ENCODE measurements at regions not wholly inside any gene's neighbourhood (a gene's known extent, or its start where the extent isn't known, plus 50 kb on each side); places are given as distances from the start of the nearest gene placed in this dataset.
A peak's percentile ranks its signal among the peaks of the same experiment; 100 is the strongest.

DNA sequence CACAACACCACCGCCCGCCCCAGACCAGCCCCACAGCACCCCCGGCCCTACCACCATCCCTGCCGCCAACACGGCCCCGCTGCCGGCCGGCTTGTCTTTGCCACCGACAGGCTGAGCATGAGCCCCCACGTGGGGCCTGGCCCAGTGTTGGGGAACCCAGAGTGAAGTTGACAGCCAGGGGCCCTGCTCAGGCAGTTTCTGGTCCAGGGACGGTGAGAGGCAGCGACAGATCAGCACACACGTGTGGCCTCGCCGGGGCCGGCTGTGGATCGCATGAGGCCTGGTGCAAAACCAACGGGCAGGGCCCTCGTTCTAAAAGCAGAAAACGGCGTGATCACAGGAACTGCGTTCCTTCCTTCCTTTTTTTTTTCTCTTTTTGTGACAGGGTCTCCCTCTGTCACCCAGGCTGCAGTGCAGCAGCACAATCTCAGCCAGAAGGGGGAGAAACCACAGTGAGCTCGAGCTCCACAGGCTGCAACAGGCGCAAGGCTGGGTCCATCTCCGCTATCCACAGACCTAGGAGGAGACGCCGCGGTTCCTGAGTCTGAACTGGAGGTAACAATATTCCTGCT is 50.5 kb upstream of the FBRSL1 start:
- Mint-ChIP-seq H3K9me3 (no peaks in the 10 kb centered on the region), H3K4me1 (peaks cover 34 to 36% of the 10 kb centered on the region in 2 donors), H3K27me3 (ENCODE audit: low read depth in 3 of 3) (peaks cover 2 to 3% (median 2%) of the 10 kb centered on the region in 3 donors), H3K4me3 (peak overlapping the region in 1 of 5 donors; percentile 58), H3K36me3 (no peaks in the 10 kb centered on the region), H3K27ac (peak overlapping the region in 3 of 6 donors; percentile 16 to 67 (median 46))
- peak; percentile 17 to 30 (median 29) for DNase-seq

GRCh38 chr12:132438726-132439125 is 51.2 kb upstream of the FBRSL1 start:
- Mint-ChIP-seq H3K36me3 (no peaks in the 10 kb centered on the region), H3K4me1 (peaks cover 29% of the 10 kb centered on the region in 2 donors), H3K4me3 (no peak overlapping the region), H3K9me3 (no peaks in the 10 kb centered on the region), H3K27ac (no peak overlapping the region), H3K27me3 (ENCODE audit: low read depth in 3 of 3) (peaks cover 2 to 3% (median 2%) of the 10 kb centered on the region in 3 donors)
- no peak for DNase-seq

GRCh38 chr12:132437943-132438700 is 51.8 kb upstream of the FBRSL1 start:
- Mint-ChIP-seq H3K36me3 (no peaks in the 10 kb centered on the region), H3K9me3 (no peaks in the 10 kb centered on the region), H3K27ac (no peak overlapping the region), H3K4me3 (peak overlapping the region in 2 of 5 donors; percentile 10 to 49), H3K27me3 (ENCODE audit: low read depth in 3 of 3) (peaks cover 2 to 5% (median 3%) of the 10 kb centered on the region in 3 donors), H3K4me1 (peaks cover 23% of the 10 kb centered on the region in 2 donors)
- no peak for DNase-seq

DNA sequence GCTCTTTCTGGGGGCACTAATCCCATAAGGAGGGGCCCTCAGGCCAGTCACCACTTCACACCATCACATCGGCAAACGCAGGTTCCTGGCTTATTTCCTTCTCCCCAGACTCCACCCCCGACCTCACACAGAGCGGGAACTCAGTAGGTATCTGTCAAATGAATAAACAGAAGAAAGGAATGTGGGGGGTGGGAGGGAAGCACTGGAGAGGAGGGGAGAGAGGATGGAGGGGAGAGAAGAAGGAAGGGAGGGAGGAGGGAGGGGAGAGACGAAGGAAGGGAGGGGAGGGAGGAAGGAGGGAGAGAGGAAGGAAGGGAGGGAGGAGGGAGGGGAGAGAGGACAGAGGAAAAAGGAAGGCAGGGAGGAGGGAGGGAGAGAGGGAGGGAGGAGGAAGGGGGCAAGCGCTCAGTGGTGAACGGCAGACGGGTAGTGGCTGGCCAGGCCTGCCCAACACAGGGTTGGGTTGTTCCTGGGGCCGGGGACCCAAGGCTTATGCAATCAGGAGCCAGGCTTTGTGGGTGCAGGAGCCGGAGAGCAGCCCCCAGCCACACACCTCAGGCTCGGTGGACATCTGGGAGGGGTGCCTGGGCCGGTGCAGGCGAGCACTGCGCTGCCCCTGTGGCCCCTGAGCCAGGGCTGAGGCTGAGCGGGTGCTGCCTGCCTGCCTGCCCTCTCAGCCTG is 52.6 kb upstream of the FBRSL1 start:
- H3K36me3 Mint-ChIP-seq = no peaks in the 10 kb centered on the region
- H3K27ac Mint-ChIP-seq = no peak overlapping the region
- H3K4me1 Mint-ChIP-seq = peaks cover 22 to 23% of the 10 kb centered on the region in 2 donors
- no peak for DNase-seq
- H3K4me3 Mint-ChIP-seq = peak overlapping the region in 2 of 5 donors; percentile 10 to 39
- H3K9me3 Mint-ChIP-seq = no peaks in the 10 kb centered on the region
- H3K27me3 Mint-ChIP-seq (ENCODE audit: low read depth in 3 of 3) = peaks cover 2 to 6% (median 3%) of the 10 kb centered on the region in 3 donors

DNA sequence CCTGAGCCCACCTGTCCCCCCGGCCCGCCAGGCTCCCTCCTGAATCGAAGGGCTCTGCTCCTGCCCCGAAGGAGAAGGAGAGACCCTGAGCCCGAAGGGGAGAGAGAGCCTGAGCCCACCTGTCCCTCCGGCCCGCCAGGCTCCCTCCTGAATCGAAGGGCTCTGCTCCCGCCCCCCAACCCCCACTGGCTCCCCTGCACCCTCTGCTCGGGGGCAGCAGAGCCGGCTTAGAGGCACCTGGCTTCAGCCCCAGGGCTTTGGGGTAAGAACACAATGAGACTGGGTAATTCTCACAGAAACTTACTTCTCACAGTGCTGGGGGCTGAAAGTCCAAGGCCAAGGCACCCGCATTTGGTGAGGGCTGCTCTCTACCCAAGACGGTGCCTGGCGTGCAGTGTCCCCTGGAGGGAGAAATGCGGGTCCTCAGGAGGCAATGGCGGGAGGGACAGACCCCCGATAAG is 53.1 kb upstream of the FBRSL1 start:
- H3K9me3 Mint-ChIP-seq = no peaks in the 10 kb centered on the region
- H3K4me1 Mint-ChIP-seq = peaks cover 22 to 23% of the 10 kb centered on the region in 2 donors
- H3K4me3 Mint-ChIP-seq = peak overlapping the region in 1 of 5 donors; percentile 39
- H3K36me3 Mint-ChIP-seq = no peaks in the 10 kb centered on the region
- DNase-seq = no peak
- peaks cover 3 to 8% (median 4%) of the 10 kb centered on the region in 3 donors for H3K27me3 Mint-ChIP-seq (ENCODE audit: low read depth in 3 of 3)
- no peak overlapping the region for H3K27ac Mint-ChIP-seq

DNA sequence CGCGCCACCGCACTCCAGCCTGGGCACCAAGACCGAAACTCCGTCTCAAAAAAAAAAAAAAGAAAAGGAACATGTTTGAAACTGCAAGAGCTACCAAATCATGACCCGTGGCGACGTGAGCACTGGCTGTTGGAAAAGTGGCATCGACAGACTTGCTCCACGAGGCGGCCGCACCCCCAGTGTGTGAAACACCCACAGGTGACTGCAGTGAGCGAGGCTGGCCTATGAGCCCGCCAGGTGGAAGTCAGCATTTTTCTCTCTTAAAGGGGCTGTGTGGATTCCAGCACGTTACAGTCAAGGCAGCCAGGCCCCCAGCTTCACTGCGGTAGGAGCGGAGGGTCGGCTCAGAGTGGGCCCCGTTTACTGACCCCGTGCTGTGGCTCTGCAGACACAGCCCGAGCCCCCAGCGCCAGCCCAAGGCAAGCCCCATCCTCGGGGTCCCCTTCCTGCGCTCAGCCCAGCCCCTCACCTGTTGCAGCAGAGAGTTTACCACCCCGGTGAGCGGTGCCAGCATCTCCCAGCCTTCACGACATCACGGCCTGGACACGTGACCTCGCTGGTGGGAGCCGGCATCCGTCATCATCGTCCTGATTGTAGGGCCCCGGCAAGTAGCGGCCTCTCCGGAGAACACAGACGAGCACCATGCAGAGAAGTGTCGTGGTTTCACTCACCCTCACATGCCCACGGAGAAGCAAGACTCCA is 54.3 kb upstream of the FBRSL1 start:
- H3K4me3 Mint-ChIP-seq = no peak overlapping the region
- no peak overlapping the region for H3K27ac Mint-ChIP-seq
- H3K9me3 Mint-ChIP-seq = no peaks in the 10 kb centered on the region
- no peak for DNase-seq
- no peaks in the 10 kb centered on the region for H3K36me3 Mint-ChIP-seq
- peaks cover 3 to 6% (median 4%) of the 10 kb centered on the region in 3 donors for H3K27me3 Mint-ChIP-seq (ENCODE audit: low read depth in 3 of 3)
- peaks cover 22 to 23% of the 10 kb centered on the region in 2 donors for H3K4me1 Mint-ChIP-seq

GRCh38 chr12:132433641-132434395 is 56.1 kb upstream of the FBRSL1 start:
- no peaks in the 10 kb centered on the region for H3K36me3 Mint-ChIP-seq
- H3K4me1 Mint-ChIP-seq = peaks cover 23 to 24% of the 10 kb centered on the region in 2 donors
- H3K27me3 Mint-ChIP-seq (ENCODE audit: low read depth in 3 of 3) = peaks cover 8 to 9% (median 8%) of the 10 kb centered on the region in 3 donors
- H3K9me3 Mint-ChIP-seq = no peaks in the 10 kb centered on the region
- no peak overlapping the region for H3K4me3 Mint-ChIP-seq
- DNase-seq = no peak
- H3K27ac Mint-ChIP-seq = peak overlapping the region in 1 of 6 donors; percentile 7

DNA sequence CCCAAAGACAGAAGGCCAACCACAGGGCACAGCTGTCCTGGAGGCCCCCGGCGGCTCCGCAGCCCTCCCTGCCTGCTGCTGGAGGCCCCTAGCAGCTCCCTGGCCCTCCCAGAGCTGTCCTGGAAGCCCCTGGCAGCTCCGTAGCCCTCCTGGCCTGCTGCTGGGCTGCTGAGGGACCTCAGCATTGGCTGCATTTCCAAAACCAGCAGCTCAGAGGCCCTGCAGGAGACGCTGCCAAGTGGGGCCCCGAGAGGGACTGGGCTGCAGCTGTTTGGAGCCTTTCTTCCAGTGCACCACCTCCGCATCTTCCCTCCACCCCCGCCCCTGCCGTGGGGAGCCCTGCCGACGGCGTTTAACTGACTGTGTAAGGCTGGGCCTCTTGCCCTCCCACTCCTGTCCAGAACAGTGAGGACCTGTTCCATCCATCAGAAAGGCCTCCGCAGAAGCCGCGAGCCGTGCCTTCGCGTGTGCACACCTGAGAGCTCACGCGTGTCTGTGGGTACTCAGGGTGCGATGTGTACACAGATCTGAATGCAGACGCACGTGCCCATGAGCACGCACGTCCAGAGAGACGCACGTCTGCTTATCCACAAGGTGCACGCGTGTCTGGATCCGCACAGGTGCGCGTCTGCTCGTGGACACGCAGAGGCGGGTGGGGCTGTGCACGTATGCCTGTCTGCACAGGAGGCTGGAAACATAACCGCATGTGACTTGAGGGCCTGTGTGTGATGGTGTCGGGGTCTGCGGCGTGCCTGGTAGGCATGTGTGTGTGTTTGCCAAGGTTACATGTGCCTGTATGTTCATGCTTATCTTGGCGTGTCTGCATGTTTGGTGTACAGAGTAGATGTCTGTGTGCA is 57.0 kb upstream of the FBRSL1 start:
- peaks cover 22 to 26% of the 10 kb centered on the region in 2 donors for H3K4me1 Mint-ChIP-seq
- H3K27ac Mint-ChIP-seq = peak overlapping the region in 2 of 6 donors; percentile 7 to 68
- H3K27me3 Mint-ChIP-seq (ENCODE audit: low read depth in 3 of 3) = peaks cover 8 to 12% (median 8%) of the 10 kb centered on the region in 3 donors
- no peaks in the 10 kb centered on the region for H3K9me3 Mint-ChIP-seq
- H3K4me3 Mint-ChIP-seq = no peak overlapping the region
- no peak for DNase-seq
- no peaks in the 10 kb centered on the region for H3K36me3 Mint-ChIP-seq

GRCh38 chr12:132432126-132432705 is 57.7 kb upstream of the FBRSL1 start:
- no peaks in the 10 kb centered on the region for H3K9me3 Mint-ChIP-seq
- no peak for DNase-seq
- H3K36me3 Mint-ChIP-seq = no peaks in the 10 kb centered on the region
- H3K27ac Mint-ChIP-seq = no peak overlapping the region
- no peak overlapping the region for H3K4me3 Mint-ChIP-seq
- peaks cover 20 to 25% of the 10 kb centered on the region in 2 donors for H3K4me1 Mint-ChIP-seq
- H3K27me3 Mint-ChIP-seq (ENCODE audit: low read depth in 3 of 3) = peaks cover 8 to 12% (median 8%) of the 10 kb centered on the region in 3 donors

DNA sequence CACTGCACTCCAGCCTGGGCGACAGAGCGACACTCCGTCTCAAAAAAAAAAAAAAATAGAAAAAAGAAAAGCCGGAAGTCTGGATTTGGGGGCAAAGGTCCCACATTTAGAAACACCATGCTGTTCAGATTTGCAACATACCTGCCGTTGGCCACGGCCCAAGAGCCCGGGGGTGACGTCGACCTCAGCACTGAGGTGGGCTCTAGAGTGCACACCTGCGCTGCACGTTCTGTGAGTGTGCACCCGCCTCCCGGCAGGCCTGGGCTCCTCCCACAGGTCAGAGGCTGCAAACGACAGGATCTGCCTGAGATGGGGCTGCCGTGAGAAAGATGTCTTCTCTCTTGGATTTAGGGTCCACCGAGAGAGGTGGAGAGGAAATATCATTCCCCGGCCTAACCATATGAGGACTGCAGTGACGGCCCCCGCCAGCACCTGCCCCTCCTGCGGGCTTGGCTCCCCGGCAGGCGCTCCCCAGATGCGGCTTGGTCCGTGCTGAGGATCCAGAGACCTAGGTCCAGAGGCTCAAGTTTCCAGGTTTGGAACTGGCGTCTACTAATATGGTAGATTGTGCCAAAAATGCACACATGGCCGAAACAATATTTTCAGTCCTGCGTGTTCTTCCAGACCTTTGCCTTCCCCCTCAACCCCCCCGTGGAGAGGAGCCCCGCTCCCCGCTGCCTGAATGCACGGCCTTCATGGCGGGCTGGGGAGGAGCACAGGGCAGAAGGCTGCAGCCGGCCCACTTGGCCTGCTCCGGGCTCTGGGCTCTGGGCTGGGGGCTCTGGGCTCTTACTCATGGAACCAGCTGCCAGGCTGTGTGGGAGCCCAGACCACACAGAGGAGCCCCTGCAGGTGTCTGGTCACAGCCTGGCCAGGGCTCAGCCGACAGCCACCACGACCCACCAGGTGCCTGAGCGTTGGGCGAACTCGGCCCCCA is 58.8 kb upstream of the FBRSL1 start:
- Mint-ChIP-seq H3K36me3 (no peaks in the 10 kb centered on the region), H3K4me1 (peaks cover 20 to 23% of the 10 kb centered on the region in 2 donors), H3K9me3 (no peaks in the 10 kb centered on the region), H3K27ac (no peak overlapping the region), H3K4me3 (no peak overlapping the region), H3K27me3 (ENCODE audit: low read depth in 3 of 3) (peaks cover 8 to 12% (median 8%) of the 10 kb centered on the region in 3 donors)
- DNase-seq = no peak

GRCh38 chr12:132429946-132430643 is 59.9 kb upstream of the FBRSL1 start:
- Mint-ChIP-seq H3K27ac (peak overlapping the region in 2 of 6 donors; percentile 55 to 68), H3K4me1 (peaks cover 20 to 23% of the 10 kb centered on the region in 2 donors), H3K36me3 (no peaks in the 10 kb centered on the region), H3K27me3 (ENCODE audit: low read depth in 3 of 3) (peaks cover 5 to 12% (median 8%) of the 10 kb centered on the region in 3 donors), H3K9me3 (no peaks in the 10 kb centered on the region), H3K4me3 (peak overlapping the region; percentile 32 to 75 (median 63))
- peak; percentile 45 to 65 (median 53) for DNase-seq
